ENCODE measurements at regions not wholly inside any gene's neighbourhood (a gene's known extent, or its start where the extent isn't known, plus 50 kb on each side); places are given as distances from the start of the nearest gene placed in this dataset.

GRCh38 chr5:123868881-123869280 is 356.9 kb downstream of the CSNK1G3 start:
- TF ChIP-seq CTCF (conservative IDR thresholded peaks at IDR 0.05; ENCODE audit: low read depth, low read length), result no peak
- no peak for TF ChIP-seq EZH2 (IDR thresholded peaks at IDR 0.05; ENCODE audit: borderline replicate concordance, low read depth, low read length, poor library complexity, severe bottlenecking)
